RWPE2 (cell line): ENCODE measurements at regions not wholly inside any gene's neighbourhood (a gene's known extent, or its start where the extent isn't known, plus 50 kb on each side); places are given as distances from the start of the nearest gene placed in this dataset.

Source experiments
- ATAC-seq: fragments of 200-7000 bp; cut with Tn5 transposase; 3 replicates; pipeline ENCODE4 v1.9.1; 2021; ENCODE audit warnings: low read depth
- DNase-seq: peaks from one replicate; pipeline ENCODE4 v3.0.0-alpha.2; 2020; ENCODE audit warnings: low spot score
- H3K27ac ChIP-seq: fragments of 450-650 bp; 2 replicates; pipeline ENCODE4 v1.5.1; 2017; ENCODE audit warnings: mild to moderate bottlenecking; ENCODE audit not compliant: poor library complexity, severe bottlenecking
- H3K27me3 ChIP-seq: fragments of 250-450 bp; sonication (Bioruptor Pico); 2 replicates; pipeline ENCODE4 v1.5.1; 2021; ENCODE audit warnings: mild to moderate bottlenecking, moderate library complexity; ENCODE audit not compliant: insufficient read depth, poor library complexity, severe bottlenecking
- H3K36me3 ChIP-seq: fragments of 250-450 bp; sonication (Bioruptor Pico); 2 replicates; pipeline ENCODE4 v1.5.1; 2020; ENCODE audit warnings: low read depth, mild to moderate bottlenecking, moderate library complexity
- H3K4me1 ChIP-seq: fragments of 250-450 bp; sonication (Bioruptor Pico); 2 replicates; pipeline ENCODE4 v1.5.1; 2021; ENCODE audit warnings: mild to moderate bottlenecking, moderate library complexity; ENCODE audit not compliant: insufficient read depth, poor library complexity, severe bottlenecking
- H3K4me3 ChIP-seq: fragments of 250-450 bp; sonication (Bioruptor Pico); 2 replicates; pipeline ENCODE4 v1.5.1; 2021; ENCODE audit warnings: mild to moderate bottlenecking, moderate library complexity; ENCODE audit not compliant: severe bottlenecking
- H3K9me3 ChIP-seq: fragments of 250-450 bp; sonication (Bioruptor Pico); 2 replicates; pipeline ENCODE4 v1.5.1; 2021; ENCODE audit warnings: mild to moderate bottlenecking, moderate library complexity; ENCODE audit not compliant: severe bottlenecking
- CTCF ChIP-seq: fragments of 450-650 bp; IDR thresholded peaks from one replicate; pipeline ENCODE4 v1.5.1; 2017; ENCODE audit warnings: mild to moderate bottlenecking, moderate library complexity; ENCODE audit not compliant: poor library complexity, severe bottlenecking

GRCh38 chr18:66795051-66795450 lies 191.2 kb upstream of the CDH19 start:
- no peak overlapping the region for H3K4me3 ChIP-seq

GRCh38 chr18:66792466-66792865 lies 188.6 kb upstream of the CDH19 start:
- no peak overlapping the region for H3K4me3 ChIP-seq
- H3K27me3 ChIP-seq: no peaks in the 10 kb centered on the region
- ATAC-seq (peak; percentile 85), DNase-seq (no peak)
- H3K9me3 ChIP-seq: no peaks in the 10 kb centered on the region
- H3K36me3 ChIP-seq: no peaks in the 10 kb centered on the region
- H3K27ac ChIP-seq: peak overlapping the region; percentile 13
- H3K4me1 ChIP-seq: peaks cover 16% of the 10 kb centered on the region
- TF ChIP-seq CTCF: no peak

More at GRCh38 chr18:66795051-66795450, 191.2 kb upstream of the CDH19 start:
- H3K27me3 ChIP-seq: no peaks in the 10 kb centered on the region
- TF ChIP-seq CTCF: no peak
- ATAC-seq: peak; percentile 44; the same call in 2 of the 3 replicates
- H3K9me3 ChIP-seq: no peaks in the 10 kb centered on the region
- peak overlapping the region; percentile 26 for H3K27ac ChIP-seq
- peaks cover 16% of the 10 kb centered on the region for H3K4me1 ChIP-seq
- H3K36me3 ChIP-seq: no peaks in the 10 kb centered on the region
- DNase-seq: no peak

GRCh38 chr18:66780609-66781008 lies 176.7 kb upstream of the CDH19 start:
- ATAC-seq (no peak), DNase-seq (no peak)
- TF ChIP-seq CTCF: no peak
- H3K4me1 ChIP-seq: no peaks in the 10 kb centered on the region
- no peak overlapping the region for H3K27ac ChIP-seq
- H3K27me3 ChIP-seq: no peaks in the 10 kb centered on the region
- no peaks in the 10 kb centered on the region for H3K36me3 ChIP-seq
- H3K9me3 ChIP-seq: no peaks in the 10 kb centered on the region
- no peak overlapping the region for H3K4me3 ChIP-seq

- Histone ChIP-seq H3K9me3 (no peaks in the 10 kb centered on the region), H3K4me1 (no peaks in the 10 kb centered on the region), H3K36me3 (no peaks in the 10 kb centered on the region), H3K27ac (no peak overlapping the region), H3K4me3 (no peak overlapping the region), H3K27me3 (no peaks in the 10 kb centered on the region)
- DNase-seq (no peak), ATAC-seq (no peak)
- TF ChIP-seq CTCF: no peak
Measured at GRCh38 chr18:66778048-66778447, 174.2 kb upstream of the CDH19 start.

- no peak for ATAC-seq
- Histone ChIP-seq H3K27me3 (no peaks in the 10 kb centered on the region), H3K9me3 (no peaks in the 10 kb centered on the region), H3K27ac (no peak overlapping the region), H3K4me3 (no peak overlapping the region), H3K36me3 (no peaks in the 10 kb centered on the region), H3K4me1 (no peaks in the 10 kb centered on the region)
- TF ChIP-seq CTCF: no peak
- DNase-seq: no peak
Measured at GRCh38 chr18:66769375-66769774, 165.5 kb upstream of the CDH19 start.
